A673 (cell line): ENCODE measurements at regions not wholly inside any gene's neighbourhood (a gene's known extent, or its start where the extent isn't known, plus 50 kb on each side); places are given as distances from the start of the nearest gene placed in this dataset.

ENCODE experiments used
- BruUV-seq: library from RNA; stranded (reverse); fragments of 400-500 nt; replicated peaks from 2 replicates; lab custom pipeline; 2021; lab: Mats Ljungman, UMichigan
- CTCF ChIA-PET: fragments of 300-600 bp; sonication (Branson Sonifier 250); formaldehyde crosslinking; loops from one replicate; lab custom pipeline; 2022; ENCODE audit warnings: antibody characterized with exemption; lab: Charles Lee
- POLR2A ChIA-PET: fragments of 300-600 bp; sonication (Branson Sonifier 250); formaldehyde crosslinking; loops from one replicate; lab custom pipeline; 2022; ENCODE audit warnings: antibody characterized with exemption; ENCODE audit not compliant: low non-redundant PET; lab: Charles Lee
- DNase-seq: peaks from one replicate; pipeline ENCODE4 v3.0.0-alpha.2; 2015; ENCODE audit warnings: low spot score
- H3K27ac ChIP-seq: fragments of 200-600 bp; sonication (generic); 2 replicates; pipeline ENCODE4 v1.5.1; 2016; ENCODE audit warnings: mixed run types, low read depth, mild to moderate bottlenecking, mixed read lengths, antibody characterized with exemption, low read length; ENCODE audit not compliant: poor library complexity, severe bottlenecking
- H3K27me3 ChIP-seq: fragments of 200-600 bp; sonication (generic); replicated peaks from 2 replicates; pipeline ENCODE4 v1.6.1; 2017; ENCODE audit warnings: mixed run types, low read depth, mild to moderate bottlenecking, mixed read lengths, antibody characterized with exemption, low read length; ENCODE audit not compliant: insufficient read depth, poor library complexity
- H3K36me3 ChIP-seq: fragments of 200-600 bp; sonication (generic); 2 replicates; pipeline ENCODE4 v1.6.1; 2016; ENCODE audit warnings: mixed run types, mild to moderate bottlenecking, mixed read lengths, antibody characterized with exemption, low read length; ENCODE audit not compliant: insufficient read depth, poor library complexity, severe bottlenecking
- H3K4me1 ChIP-seq: fragments of 200-600 bp; sonication (generic); 2 replicates; pipeline ENCODE4 v1.6.1; 2017; ENCODE audit warnings: mixed run types, mild to moderate bottlenecking, mixed read lengths, antibody characterized with exemption, low read length; ENCODE audit not compliant: insufficient read depth, poor library complexity, severe bottlenecking
- H3K4me3 ChIP-seq: fragments of 200-600 bp; sonication (generic); 2 replicates; pipeline ENCODE4 v1.5.1; 2016; ENCODE audit warnings: low read depth, mixed run types, mild to moderate bottlenecking, mixed read lengths, low read length; ENCODE audit not compliant: poor library complexity, severe bottlenecking
- H3K9me3 ChIP-seq: fragments of 200-600 bp; sonication (generic); 2 replicates; pipeline ENCODE4 v1.6.1; 2016; ENCODE audit warnings: mixed run types, low read depth, mild to moderate bottlenecking, mixed read lengths, antibody characterized with exemption, low read length; ENCODE audit not compliant: poor library complexity, severe bottlenecking
- EZH2 ChIP-seq: fragments of 200-600 bp; sonication (generic); IDR thresholded peaks from 2 replicates; pipeline ENCODE4 v1.6.1; 2017; ENCODE audit warnings: borderline replicate concordance, low read depth, mild to moderate bottlenecking, mixed read lengths, antibody characterized with exemption, low read length; ENCODE audit not compliant: poor library complexity, severe bottlenecking
- intact Hi-C: fragments of 100-400 bp; cut with micrococcal nuclease; formaldehyde crosslinking; loops from one replicate; pipeline ENCODE4 v1.10.0; 2022; ENCODE audit not compliant: unreplicated experiment
- TF ChIP-seq, protein P1 (sequence below): fragments of 300-800, 200-600 bp; sonication (generic); conservative IDR thresholded peaks from 2 replicates; pipeline ENCODE4 v1.5.1; 2017; ENCODE audit warnings: low read depth, mild to moderate bottlenecking, antibody characterized with exemption, low read length, moderate library complexity, mixed read lengths

DNA sequence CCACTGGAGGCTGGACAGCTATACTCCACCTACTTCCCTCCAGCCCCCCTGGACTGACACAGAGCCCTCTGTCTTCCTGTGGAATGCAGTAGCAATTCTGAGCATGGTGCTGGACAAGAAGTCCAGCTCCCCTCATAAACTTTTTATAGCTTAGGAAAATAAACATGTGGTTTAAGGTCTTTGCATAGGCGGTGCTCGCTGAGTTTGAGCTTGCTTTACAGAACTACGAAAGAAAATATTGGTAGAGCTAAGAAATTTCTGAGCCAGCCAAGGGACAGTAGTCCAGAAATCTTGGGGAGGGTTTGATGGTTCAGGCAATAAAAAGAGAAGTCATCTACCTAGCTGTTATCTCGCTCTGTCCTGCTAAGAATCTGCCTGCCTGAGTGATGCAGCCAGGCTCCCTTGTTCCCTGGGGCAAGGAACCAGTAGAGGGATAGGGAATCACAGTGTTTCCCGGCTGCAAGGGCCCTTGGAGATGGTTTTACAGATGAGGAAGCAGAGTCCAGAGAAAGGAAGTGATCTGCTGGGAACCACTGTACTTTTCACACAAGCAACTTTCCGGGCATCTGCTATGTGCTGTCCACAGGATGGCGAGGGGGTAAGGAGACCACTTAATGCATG, 343.4 kb downstream of the CDC5L start:
- no peaks in the 10 kb centered on the region for H3K9me3 ChIP-seq
- no peaks in the 10 kb centered on the region for H3K36me3 ChIP-seq
- ChIA-PET POLR2A (no interaction called here), CTCF (no interaction called here)
- no TSS peak for BruUV-seq
- H3K4me1 ChIP-seq: no peaks in the 10 kb centered on the region
- no peak overlapping the region for H3K4me3 ChIP-seq
- no peak overlapping the region for H3K27ac ChIP-seq
- TF ChIP-seq, protein P1, sequence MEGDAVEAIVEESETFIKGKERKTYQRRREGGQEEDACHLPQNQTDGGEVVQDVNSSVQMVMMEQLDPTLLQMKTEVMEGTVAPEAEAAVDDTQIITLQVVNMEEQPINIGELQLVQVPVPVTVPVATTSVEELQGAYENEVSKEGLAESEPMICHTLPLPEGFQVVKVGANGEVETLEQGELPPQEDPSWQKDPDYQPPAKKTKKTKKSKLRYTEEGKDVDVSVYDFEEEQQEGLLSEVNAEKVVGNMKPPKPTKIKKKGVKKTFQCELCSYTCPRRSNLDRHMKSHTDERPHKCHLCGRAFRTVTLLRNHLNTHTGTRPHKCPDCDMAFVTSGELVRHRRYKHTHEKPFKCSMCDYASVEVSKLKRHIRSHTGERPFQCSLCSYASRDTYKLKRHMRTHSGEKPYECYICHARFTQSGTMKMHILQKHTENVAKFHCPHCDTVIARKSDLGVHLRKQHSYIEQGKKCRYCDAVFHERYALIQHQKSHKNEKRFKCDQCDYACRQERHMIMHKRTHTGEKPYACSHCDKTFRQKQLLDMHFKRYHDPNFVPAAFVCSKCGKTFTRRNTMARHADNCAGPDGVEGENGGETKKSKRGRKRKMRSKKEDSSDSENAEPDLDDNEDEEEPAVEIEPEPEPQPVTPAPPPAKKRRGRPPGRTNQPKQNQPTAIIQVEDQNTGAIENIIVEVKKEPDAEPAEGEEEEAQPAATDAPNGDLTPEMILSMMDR: no peak
- TF ChIP-seq EZH2: no peak
- H3K27me3 ChIP-seq: no peaks in the 10 kb centered on the region
- intact Hi-C loops: no loop called here
- no peak for DNase-seq

DNA sequence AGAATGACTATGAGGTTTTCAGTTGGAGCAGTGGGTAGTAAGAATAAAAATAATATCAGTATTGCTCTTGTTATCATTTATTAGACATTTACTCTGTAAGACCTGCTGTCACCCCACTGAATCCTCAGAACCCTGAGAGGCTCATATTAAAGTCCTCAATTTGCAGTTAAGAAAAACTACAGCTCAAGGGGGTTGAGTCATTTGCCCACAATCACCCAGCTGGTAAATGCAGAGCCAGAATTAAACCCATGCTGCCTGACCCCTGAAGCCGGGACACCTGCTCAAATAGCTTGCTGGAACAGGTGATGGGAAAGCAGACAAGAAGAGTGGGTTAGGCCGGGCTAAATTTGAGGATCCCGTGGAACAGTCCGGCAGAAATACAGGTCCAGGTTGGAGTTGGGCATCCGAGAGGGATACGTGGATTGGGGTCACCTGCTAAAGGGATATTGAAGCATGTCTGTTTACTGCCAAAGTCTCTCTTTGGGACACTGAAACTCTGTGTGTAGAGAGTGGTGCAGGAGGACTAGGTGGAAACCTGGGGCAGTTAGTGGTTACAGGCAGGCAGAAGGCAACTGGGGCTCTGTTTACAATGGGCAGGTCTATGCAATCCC, 344.1 kb downstream of the CDC5L start:
- Histone ChIP-seq H3K4me1 (no peaks in the 10 kb centered on the region), H3K4me3 (no peak overlapping the region), H3K27ac (no peak overlapping the region), H3K27me3 (no peaks in the 10 kb centered on the region), H3K9me3 (no peaks in the 10 kb centered on the region), H3K36me3 (no peaks in the 10 kb centered on the region)
- POLR2A ChIA-PET: no interaction called here
- CTCF ChIA-PET: no interaction called here
- BruUV-seq: no TSS peak
- DNase-seq: no peak
- TF ChIP-seq, protein P1: no peak
- TF ChIP-seq EZH2: no peak
- intact Hi-C loops: no loop called here

DNA sequence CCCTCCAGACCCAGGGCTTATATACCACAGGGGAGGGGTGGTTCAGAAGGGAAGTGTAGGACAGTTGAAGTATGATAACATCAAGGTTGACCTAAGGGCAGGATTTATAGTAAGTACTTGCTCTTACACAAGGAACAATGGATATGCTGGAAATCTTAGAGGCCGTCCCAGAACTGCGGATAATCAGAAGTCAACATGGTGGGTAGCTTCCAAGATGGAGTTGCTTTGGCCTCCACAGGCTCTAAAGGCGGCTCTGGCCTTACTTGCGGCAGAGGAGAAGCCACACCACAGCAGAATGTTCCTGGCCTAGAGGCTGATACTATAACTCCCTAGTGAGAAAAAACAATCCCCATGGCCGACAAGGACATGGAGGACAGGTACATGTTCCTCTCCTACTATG, 344.7 kb downstream of the CDC5L start:
- H3K27ac ChIP-seq: no peak overlapping the region
- CTCF ChIA-PET: no interaction called here
- TF ChIP-seq, protein P1: no peak
- no peak for TF ChIP-seq EZH2
- no peaks in the 10 kb centered on the region for H3K4me1 ChIP-seq
- no peaks in the 10 kb centered on the region for H3K27me3 ChIP-seq
- POLR2A ChIA-PET: no interaction called here
- no peak for DNase-seq
- H3K36me3 ChIP-seq: no peaks in the 10 kb centered on the region
- H3K9me3 ChIP-seq: no peaks in the 10 kb centered on the region
- intact Hi-C loops: no loop called here
- no peak overlapping the region for H3K4me3 ChIP-seq
- no TSS peak for BruUV-seq
